ENCODE measurements at regions not wholly inside any gene's neighbourhood (a gene's known extent, or its start where the extent isn't known, plus 50 kb on each side); places are given as distances from the start of the nearest gene placed in this dataset.

DNA sequence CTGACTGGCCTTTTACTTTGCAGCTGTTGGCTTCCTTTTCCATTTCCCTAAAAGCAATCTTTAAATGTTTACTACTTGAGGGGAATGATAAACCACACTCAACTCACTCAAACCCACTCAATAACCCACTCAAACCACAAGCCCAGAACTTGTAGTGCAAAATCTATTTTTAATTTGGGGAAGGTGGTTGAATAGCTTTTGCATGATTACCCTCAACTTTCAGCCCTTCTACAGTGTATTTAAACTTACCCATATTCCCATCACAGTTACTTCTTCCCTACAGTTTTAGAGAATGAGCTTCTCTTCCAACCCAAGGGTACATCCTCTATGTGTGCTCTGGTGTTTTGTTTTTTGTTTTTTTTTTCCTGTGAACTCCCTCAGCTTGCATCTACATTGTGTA is 636.1 kb downstream of the TDRD15 start:
- no peak for DNase-seq (ENCODE audit: low read depth)
- TF ChIP-seq, protein P1, sequence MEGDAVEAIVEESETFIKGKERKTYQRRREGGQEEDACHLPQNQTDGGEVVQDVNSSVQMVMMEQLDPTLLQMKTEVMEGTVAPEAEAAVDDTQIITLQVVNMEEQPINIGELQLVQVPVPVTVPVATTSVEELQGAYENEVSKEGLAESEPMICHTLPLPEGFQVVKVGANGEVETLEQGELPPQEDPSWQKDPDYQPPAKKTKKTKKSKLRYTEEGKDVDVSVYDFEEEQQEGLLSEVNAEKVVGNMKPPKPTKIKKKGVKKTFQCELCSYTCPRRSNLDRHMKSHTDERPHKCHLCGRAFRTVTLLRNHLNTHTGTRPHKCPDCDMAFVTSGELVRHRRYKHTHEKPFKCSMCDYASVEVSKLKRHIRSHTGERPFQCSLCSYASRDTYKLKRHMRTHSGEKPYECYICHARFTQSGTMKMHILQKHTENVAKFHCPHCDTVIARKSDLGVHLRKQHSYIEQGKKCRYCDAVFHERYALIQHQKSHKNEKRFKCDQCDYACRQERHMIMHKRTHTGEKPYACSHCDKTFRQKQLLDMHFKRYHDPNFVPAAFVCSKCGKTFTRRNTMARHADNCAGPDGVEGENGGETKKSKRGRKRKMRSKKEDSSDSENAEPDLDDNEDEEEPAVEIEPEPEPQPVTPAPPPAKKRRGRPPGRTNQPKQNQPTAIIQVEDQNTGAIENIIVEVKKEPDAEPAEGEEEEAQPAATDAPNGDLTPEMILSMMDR (IDR thresholded peaks at IDR 0.05; ENCODE audit: control insufficient read depth, extremely low read depth, insufficient read depth) = no peak
- H3K4me3 ChIP-seq (ENCODE audit: low read depth, low read length) = no peak overlapping the region

DNA sequence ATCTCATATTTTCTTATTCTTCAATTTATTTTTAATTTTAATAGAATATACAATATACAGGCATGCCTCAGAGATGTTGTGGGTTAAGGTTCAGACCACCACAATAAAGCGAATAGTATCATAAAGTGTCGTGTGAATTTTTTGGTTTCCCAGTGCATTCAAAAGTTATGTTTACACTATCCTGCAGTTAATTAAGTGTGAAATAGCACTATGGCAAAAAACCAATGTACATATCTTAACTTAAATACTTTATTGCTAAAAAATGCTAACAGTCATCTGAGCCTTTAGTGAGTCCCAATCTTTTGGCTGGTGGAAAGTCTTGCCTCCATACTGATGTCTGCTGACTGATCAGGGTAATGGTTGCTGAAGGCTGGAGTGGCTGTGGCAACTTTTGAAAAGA is 637.6 kb downstream of the TDRD15 start:
- DNase-seq (ENCODE audit: low read depth) = no peak
- TF ChIP-seq, protein P1 (IDR thresholded peaks at IDR 0.05; ENCODE audit: control insufficient read depth, extremely low read depth, insufficient read depth) = no peak

DNA sequence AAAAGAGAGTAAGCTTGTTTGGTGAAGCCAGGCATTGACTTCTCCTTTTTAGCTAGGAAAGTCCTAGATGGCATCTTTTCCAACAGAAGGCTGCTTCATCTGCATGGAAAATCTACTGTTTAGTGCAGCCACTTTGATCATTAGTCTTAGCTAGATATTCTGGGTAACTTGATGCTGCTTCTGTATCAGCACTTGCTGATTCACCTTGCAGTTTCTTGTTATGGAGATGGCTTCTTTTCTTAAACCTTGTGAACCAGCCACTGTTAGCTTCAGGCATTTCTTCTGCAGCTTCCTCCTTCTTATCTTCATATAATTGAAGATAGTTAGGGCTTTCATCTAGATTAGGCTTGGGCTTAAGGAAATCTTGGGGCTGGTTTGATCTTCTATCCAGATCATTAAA is 639.7 kb downstream of the TDRD15 start:
- DNase-seq (ENCODE audit: low read depth) = no peak
- no peak overlapping the region for H3K4me3 ChIP-seq (ENCODE audit: low read depth, low read length)
- TF ChIP-seq, protein P1 (IDR thresholded peaks at IDR 0.05; ENCODE audit: control insufficient read depth, extremely low read depth, insufficient read depth) = no peak

More for the DNA sequence above, 637.6 kb downstream of the TDRD15 start:
- no peak overlapping the region for H3K4me3 ChIP-seq (ENCODE audit: low read depth, low read length)

DNA sequence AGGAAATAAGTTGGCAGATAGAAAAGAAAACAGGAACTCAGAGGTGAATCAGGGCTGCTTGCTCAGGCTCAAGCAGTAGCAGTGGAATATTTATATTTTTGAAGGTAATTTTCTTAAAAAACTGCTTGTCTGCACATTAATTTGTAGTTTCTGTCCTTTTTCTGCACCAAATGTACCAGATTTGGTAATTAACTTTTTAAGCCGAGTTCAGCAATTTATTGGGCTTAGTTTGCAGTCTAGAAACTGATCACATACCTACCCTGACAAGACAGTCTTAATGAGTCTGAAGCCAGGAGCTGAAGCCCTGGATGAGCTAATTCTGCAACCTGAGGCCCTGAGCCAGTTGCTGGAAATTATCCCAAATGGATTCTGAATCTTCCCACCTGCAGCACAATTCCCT is 647.0 kb downstream of the TDRD15 start:
- TF ChIP-seq, protein P1 (IDR thresholded peaks at IDR 0.05; ENCODE audit: control insufficient read depth, extremely low read depth, insufficient read depth) = no peak
- no peak for DNase-seq (ENCODE audit: low read depth)
- H3K4me3 ChIP-seq (ENCODE audit: low read depth, low read length) = no peak overlapping the region

DNA sequence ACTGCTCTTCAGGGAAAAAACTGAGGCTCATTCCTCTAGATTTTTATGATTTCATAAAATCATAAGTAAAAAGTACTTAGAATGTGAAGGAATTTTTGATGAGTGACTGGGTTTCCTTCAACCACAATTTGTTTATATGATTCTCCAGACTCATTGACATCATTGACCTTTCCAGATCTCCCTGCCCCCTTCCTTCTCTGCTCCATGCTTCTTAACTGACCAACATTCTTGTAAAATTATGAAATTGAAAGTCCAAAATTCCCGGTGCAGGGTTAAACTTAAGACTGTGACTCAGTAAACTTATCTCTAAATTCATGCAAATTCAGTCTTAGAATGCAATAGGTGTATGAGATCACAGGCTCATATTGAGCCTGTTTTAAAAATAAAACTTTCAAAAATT is 648.9 kb downstream of the TDRD15 start:
- H3K4me3 ChIP-seq (ENCODE audit: low read depth, low read length) = no peak overlapping the region
- no peak for DNase-seq (ENCODE audit: low read depth)
- TF ChIP-seq, protein P1 (IDR thresholded peaks at IDR 0.05; ENCODE audit: control insufficient read depth, extremely low read depth, insufficient read depth) = no peak

DNA sequence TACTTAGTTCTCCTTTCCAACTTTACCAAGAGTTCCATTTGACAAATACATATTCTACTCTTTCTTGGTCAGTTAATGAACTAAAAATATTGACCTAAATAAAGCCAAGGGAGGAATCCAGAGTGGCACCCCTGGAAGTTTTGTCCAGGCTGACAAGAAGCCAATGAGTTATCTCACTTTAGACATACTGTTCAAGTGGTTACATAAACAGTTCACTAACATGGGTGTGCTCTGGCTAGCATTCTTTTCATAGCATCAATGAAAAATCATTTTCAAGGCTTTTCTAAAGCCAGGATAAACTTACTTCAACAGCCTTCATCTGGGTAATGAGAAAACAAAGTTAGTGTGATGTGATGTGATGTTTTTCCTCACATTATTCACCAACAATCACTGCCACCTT is 649.4 kb downstream of the TDRD15 start:
- no peak overlapping the region for H3K4me3 ChIP-seq (ENCODE audit: low read depth, low read length)
- no peak for DNase-seq (ENCODE audit: low read depth)
- TF ChIP-seq, protein P1 (IDR thresholded peaks at IDR 0.05; ENCODE audit: control insufficient read depth, extremely low read depth, insufficient read depth) = no peak

DNA sequence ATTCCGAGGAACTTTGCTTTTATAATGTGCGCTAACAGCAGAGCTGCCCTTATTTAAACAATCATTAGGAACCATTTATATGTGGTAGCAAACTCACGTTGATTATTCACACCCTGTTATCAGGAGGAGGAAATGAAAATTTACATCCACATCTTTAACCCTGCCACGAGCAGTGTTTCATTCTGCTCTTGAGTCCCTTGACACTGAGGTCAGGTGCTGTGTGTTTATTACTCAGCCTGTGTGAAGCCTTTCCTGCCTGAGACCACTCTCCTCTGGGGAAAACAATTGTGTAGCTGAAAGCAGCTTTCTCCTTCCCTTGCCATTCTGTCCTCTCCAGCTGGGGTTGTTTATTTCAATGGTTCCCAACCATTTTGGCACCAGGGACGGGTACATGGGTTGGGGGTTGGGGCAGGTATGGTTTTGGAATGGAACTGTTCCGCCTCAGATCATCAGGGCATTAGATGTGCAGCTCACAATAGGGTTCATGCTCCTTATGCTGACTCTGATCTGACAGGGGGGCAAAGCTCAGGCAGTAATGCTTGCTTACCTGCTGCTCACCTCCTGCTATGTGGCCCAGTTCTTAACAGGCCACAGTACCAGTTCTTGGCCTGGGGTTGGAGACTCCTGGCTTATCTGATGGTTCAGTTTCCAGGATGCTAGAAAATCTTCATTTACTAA is 651.1 kb downstream of the TDRD15 start:
- no peak overlapping the region for H3K4me3 ChIP-seq (ENCODE audit: low read depth, low read length)
- no peak for DNase-seq (ENCODE audit: low read depth)
- TF ChIP-seq, protein P1 (IDR thresholded peaks at IDR 0.05; ENCODE audit: control insufficient read depth, extremely low read depth, insufficient read depth) = no peak

All from LNCaP clone FGC (cell line).